Adrenal gland (tissue), 9 donors: ENCODE measurements at regions not wholly inside any gene's neighbourhood (a gene's known extent, or its start where the extent isn't known, plus 50 kb on each side); places are given as distances from the start of the nearest gene placed in this dataset.

Experiments used
- DNase-seq, 7 donors: peaks; one replicate each; pipeline ENCODE4 v3.0.0-alpha.2; 2019 to 2020
- H3K27ac ChIP-seq, 5 donors: fragments of 200-600 bp; sonication (generic) in 4 of 5; 1 replicate in 3 of 5; 2 replicates in 2 of 5; pipeline versions ENCODE4 v1.5.1 to v1.8.0; 2016 to 2020; ENCODE audit warnings: mild to moderate bottlenecking in 1 of 5
- H3K27me3 ChIP-seq: fragments of 200-600 bp; 2 replicates; pipeline ENCODE4 v1.8.0; 2021
- H3K36me3 ChIP-seq, 2 donors: fragments of 200-600 bp; replicated peaks in 1 of 2; 1 replicate in 1 of 2; 2 replicates in 1 of 2; pipeline versions ENCODE4 v1.5.1 to v1.8.0; 2018 to 2022
- H3K4me1 ChIP-seq, 2 donors: fragments of 200-600 bp; replicated peaks in 1 of 2; 1 replicate in 1 of 2; 2 replicates in 1 of 2; pipeline versions ENCODE4 v1.5.1 to v1.8.0; 2018 to 2021
- H3K4me3 ChIP-seq, 4 donors: fragments of 200-600 bp; sonication (generic) in 3 of 4; one replicate each; pipeline ENCODE4 v1.5.1; 2016 to 2018
- H3K9me3 ChIP-seq, 3 donors: fragments of 200-600 bp; sonication (generic) in 1 of 3; replicated peaks in 1 of 3; 1 replicate in 2 of 3; 2 replicates in 1 of 3; pipeline versions ENCODE4 v1.5.1 to v1.8.0; 2016 to 2021
- POLR2A ChIP-seq, 2 donors: fragments of 450-650 bp; IDR thresholded peaks; one replicate each; pipeline ENCODE4 v1.6.1; 2017; ENCODE audit warnings: antibody characterized with exemption in 2 of 2, mild to moderate bottlenecking in 2 of 2, moderate library complexity in 1 of 2
- WGBS, 4 donors: extraction: QIAGEN DNeasy Blood & Tissue Kit in 2 of 4; methylation state at CpG; one replicate each; pipeline versions ENCODE4 v1.1.5 to v1.1.7; 2013 to 2017; 5-methylcytosine and 5-hydroxymethylcytosine counted together
- intact Hi-C, 2 donors: fragments of 100-400 bp; cut with DNase I; formaldehyde crosslinking; loops; one replicate each; pipeline versions ENCODE4 v1.14.1 to v1.15.0; 2022 to 2023
- TF ChIP-seq, protein P1 (sequence below), 6 experiments: fragments of 450-650 bp in 4 of 6; fragments of 200-600 bp in 2 of 6; sonication (generic) in 1 of 6; IDR thresholded peaks; 1 replicate in 5 of 6; 2 replicates in 1 of 6; pipeline versions ENCODE4 v1.5.1 to v1.8.0; 2016 to 2021; ENCODE audit warnings: antibody characterized with exemption in 6 of 6, mild to moderate bottlenecking in 2 of 6, moderate library complexity in 1 of 6
- donor health status: healthy with polysubstance abuse.
- donor health status: Bipolar disorder and iron deficiency.
- donor health status: DM: yes; HTN: yes; CAD: no.
- donor health status: DM: no; HTN: no; CAD: no.
- donor health status: DM: no; HTN: no; CAD: no.

DNA sequence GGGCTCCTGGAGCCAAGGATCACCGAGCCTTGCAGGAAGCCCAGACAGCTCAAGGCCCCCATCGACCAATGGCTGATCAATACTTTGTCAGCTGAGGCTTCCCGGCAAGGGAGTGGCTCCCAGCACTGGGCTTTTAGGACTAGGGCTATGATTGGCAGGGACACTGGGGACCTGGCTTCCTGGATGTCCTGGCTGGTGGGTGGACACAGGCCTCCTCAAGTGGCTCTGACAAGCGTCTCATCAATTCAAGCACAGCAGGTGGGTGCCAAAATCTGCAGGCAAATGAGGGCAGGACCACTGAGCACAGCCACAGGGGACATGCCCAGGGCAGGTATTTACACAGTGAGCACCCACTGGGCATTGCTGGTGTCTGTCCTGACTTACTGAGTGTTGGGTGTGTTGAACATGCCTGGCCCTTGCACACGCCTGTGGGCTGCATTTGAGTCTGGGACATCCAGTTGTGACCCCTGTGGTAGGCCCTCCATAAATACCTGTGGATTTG lies 420.1 kb upstream of the SULF2 start:
- Histone ChIP-seq H3K4me3 (no peak overlapping the region), H3K27me3 (no peaks in the 10 kb centered on the region), H3K4me1 (no peaks in the 10 kb centered on the region), H3K36me3 (no peaks in the 10 kb centered on the region), H3K9me3 (no peaks in the 10 kb centered on the region), H3K27ac (no peak overlapping the region)
- TF ChIP-seq, protein P1, sequence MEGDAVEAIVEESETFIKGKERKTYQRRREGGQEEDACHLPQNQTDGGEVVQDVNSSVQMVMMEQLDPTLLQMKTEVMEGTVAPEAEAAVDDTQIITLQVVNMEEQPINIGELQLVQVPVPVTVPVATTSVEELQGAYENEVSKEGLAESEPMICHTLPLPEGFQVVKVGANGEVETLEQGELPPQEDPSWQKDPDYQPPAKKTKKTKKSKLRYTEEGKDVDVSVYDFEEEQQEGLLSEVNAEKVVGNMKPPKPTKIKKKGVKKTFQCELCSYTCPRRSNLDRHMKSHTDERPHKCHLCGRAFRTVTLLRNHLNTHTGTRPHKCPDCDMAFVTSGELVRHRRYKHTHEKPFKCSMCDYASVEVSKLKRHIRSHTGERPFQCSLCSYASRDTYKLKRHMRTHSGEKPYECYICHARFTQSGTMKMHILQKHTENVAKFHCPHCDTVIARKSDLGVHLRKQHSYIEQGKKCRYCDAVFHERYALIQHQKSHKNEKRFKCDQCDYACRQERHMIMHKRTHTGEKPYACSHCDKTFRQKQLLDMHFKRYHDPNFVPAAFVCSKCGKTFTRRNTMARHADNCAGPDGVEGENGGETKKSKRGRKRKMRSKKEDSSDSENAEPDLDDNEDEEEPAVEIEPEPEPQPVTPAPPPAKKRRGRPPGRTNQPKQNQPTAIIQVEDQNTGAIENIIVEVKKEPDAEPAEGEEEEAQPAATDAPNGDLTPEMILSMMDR (IDR thresholded peaks at IDR 0.05) = no peak
- no peak for TF ChIP-seq POLR2A (IDR thresholded peaks at IDR 0.05)
- DNase-seq = no peak
- WGBS, 4 donors = 86 to 92% (median 89%) methylated on average over 2 to 5 of the region's 5 CpGs
- intact Hi-C loops = no loop called here

DNA sequence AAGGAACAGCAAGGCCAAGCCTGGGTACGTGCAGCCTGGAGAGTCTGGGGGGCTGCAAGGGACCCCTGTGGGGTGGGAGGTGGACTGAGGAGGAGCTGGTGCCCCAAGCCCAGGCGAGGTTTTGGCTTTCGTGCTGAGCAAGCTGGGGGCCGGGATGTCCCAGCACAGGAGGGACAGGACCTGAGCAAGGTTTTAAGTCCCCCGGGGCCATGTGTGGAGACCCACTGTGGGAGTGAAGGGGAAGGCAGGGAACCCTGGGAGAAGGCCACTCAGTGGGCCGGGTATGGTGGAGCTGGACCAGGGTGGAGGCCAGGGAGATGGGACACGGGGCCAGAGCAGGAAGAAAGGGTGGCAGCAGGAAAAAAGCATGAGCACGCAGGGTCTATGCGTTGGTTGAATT lies 419.2 kb upstream of the SULF2 start:
- Histone ChIP-seq H3K9me3 (no peaks in the 10 kb centered on the region), H3K36me3 (no peaks in the 10 kb centered on the region), H3K4me3 (no peak overlapping the region), H3K4me1 (no peaks in the 10 kb centered on the region), H3K27ac (no peak overlapping the region), H3K27me3 (no peaks in the 10 kb centered on the region)
- no peak for TF ChIP-seq POLR2A (IDR thresholded peaks at IDR 0.05)
- TF ChIP-seq, protein P1 (IDR thresholded peaks at IDR 0.05) = no peak
- intact Hi-C loops = no loop called here
- DNase-seq = no peak
- 93 to 98% (median 96%) methylated on average over 8 to 9 of the region's 9 CpGs for WGBS, 4 donors

DNA sequence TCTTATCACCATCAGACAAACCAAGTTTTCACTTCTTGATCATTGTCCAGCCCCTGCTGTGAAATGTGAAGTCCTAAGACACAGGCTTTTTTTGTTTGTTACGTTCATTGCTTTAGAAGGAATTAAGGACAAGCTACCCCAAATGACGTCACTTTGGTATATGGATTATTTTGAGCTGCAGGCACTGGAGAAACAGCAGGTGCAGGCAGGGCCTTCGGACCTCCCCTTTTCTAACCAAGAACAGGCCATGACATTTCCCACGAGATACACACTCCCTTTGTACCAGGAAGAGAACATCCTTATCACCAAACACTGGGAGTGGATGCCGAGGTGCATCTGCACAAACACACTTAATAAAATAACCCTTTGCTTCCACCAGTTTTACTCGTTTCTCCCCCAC lies 418.0 kb upstream of the SULF2 start:
- Histone ChIP-seq H3K27me3 (no peaks in the 10 kb centered on the region), H3K36me3 (no peaks in the 10 kb centered on the region), H3K4me3 (no peak overlapping the region), H3K9me3 (no peaks in the 10 kb centered on the region), H3K4me1 (no peaks in the 10 kb centered on the region), H3K27ac (no peak overlapping the region)
- DNase-seq = no peak
- TF ChIP-seq POLR2A (IDR thresholded peaks at IDR 0.05) = no peak
- TF ChIP-seq, protein P1 (IDR thresholded peaks at IDR 0.05) = no peak
- 52 to 60% (median 57%) methylated on average over 6 of the region's 6 CpGs for WGBS, 4 donors
- intact Hi-C loops = no loop called here

DNA sequence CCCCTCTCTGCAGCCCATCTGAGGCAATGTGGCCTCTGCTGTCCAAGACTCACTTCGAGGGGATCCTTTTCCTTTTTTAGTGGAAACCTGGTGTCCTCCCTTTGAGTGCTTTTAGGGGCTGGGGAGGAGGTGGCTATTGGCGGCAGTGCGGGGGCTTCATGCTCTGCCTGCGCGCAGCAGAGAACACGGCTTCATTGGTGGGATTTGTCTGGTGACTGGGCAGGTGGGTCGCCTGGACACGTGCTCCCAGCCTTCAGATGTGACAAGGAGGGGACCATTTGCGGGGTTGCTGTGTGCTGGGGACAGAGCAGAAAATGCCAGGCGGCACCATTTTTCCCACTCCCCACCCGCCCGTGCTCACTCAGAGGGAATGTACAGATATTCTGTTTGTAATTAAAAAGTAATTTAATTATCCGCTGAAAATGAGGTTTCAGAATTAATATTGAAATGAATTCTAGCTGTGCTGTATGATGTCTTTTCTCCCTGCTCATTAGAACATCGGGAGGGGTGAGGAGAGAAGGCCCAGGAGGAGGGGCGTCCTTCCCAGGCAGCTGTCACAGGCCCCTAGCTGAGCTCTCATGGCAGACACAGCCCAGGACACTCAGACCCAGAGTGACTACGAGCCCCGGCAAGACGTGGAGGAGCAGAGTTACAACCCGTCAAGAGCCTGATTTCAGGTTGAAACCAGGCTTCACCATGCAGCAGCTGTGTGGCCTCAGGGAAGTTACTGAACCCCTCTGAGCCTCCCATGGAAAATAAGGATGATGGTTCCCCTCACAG lies 417.2 kb upstream of the SULF2 start:
- no peak for TF ChIP-seq POLR2A (IDR thresholded peaks at IDR 0.05)
- TF ChIP-seq, protein P1 (IDR thresholded peaks at IDR 0.05) = no peak
- intact Hi-C loops = no loop called here
- no peak overlapping the region for H3K27ac ChIP-seq
- no peak for DNase-seq
- H3K9me3 ChIP-seq = no peaks in the 10 kb centered on the region
- no peaks in the 10 kb centered on the region for H3K4me1 ChIP-seq
- H3K4me3 ChIP-seq = no peak overlapping the region
- H3K27me3 ChIP-seq = no peaks in the 10 kb centered on the region
- no peaks in the 10 kb centered on the region for H3K36me3 ChIP-seq
- 82 to 88% (median 87%) methylated on average over 18 to 19 of the region's 19 CpGs for WGBS, 4 donors
